ENCODE measurements at regions not wholly inside any gene's neighbourhood (a gene's known extent, or its start where the extent isn't known, plus 50 kb on each side); places are given as distances from the start of the nearest gene placed in this dataset.

DNA sequence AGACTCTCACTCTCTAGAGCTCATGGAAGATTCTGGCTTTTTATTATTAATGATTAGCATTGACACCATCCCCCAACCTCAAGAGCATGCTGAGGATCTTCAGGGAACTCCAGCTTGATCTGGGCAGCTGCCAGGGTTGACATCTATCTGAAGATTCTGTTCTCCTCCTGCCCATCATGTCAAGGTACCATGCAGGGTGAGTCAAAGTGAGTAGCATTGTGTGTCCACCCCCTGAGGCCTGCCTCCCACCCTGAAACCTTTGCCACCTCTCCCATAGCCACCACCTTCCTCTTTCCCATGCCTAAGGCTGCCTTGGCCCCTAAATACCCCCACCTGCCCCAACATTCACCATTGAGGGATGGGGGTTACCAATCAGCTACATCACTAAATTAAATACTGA lies 70.1 kb upstream of the SLCO3A1 start (continued):
- TF ChIP-seq, protein P1, sequence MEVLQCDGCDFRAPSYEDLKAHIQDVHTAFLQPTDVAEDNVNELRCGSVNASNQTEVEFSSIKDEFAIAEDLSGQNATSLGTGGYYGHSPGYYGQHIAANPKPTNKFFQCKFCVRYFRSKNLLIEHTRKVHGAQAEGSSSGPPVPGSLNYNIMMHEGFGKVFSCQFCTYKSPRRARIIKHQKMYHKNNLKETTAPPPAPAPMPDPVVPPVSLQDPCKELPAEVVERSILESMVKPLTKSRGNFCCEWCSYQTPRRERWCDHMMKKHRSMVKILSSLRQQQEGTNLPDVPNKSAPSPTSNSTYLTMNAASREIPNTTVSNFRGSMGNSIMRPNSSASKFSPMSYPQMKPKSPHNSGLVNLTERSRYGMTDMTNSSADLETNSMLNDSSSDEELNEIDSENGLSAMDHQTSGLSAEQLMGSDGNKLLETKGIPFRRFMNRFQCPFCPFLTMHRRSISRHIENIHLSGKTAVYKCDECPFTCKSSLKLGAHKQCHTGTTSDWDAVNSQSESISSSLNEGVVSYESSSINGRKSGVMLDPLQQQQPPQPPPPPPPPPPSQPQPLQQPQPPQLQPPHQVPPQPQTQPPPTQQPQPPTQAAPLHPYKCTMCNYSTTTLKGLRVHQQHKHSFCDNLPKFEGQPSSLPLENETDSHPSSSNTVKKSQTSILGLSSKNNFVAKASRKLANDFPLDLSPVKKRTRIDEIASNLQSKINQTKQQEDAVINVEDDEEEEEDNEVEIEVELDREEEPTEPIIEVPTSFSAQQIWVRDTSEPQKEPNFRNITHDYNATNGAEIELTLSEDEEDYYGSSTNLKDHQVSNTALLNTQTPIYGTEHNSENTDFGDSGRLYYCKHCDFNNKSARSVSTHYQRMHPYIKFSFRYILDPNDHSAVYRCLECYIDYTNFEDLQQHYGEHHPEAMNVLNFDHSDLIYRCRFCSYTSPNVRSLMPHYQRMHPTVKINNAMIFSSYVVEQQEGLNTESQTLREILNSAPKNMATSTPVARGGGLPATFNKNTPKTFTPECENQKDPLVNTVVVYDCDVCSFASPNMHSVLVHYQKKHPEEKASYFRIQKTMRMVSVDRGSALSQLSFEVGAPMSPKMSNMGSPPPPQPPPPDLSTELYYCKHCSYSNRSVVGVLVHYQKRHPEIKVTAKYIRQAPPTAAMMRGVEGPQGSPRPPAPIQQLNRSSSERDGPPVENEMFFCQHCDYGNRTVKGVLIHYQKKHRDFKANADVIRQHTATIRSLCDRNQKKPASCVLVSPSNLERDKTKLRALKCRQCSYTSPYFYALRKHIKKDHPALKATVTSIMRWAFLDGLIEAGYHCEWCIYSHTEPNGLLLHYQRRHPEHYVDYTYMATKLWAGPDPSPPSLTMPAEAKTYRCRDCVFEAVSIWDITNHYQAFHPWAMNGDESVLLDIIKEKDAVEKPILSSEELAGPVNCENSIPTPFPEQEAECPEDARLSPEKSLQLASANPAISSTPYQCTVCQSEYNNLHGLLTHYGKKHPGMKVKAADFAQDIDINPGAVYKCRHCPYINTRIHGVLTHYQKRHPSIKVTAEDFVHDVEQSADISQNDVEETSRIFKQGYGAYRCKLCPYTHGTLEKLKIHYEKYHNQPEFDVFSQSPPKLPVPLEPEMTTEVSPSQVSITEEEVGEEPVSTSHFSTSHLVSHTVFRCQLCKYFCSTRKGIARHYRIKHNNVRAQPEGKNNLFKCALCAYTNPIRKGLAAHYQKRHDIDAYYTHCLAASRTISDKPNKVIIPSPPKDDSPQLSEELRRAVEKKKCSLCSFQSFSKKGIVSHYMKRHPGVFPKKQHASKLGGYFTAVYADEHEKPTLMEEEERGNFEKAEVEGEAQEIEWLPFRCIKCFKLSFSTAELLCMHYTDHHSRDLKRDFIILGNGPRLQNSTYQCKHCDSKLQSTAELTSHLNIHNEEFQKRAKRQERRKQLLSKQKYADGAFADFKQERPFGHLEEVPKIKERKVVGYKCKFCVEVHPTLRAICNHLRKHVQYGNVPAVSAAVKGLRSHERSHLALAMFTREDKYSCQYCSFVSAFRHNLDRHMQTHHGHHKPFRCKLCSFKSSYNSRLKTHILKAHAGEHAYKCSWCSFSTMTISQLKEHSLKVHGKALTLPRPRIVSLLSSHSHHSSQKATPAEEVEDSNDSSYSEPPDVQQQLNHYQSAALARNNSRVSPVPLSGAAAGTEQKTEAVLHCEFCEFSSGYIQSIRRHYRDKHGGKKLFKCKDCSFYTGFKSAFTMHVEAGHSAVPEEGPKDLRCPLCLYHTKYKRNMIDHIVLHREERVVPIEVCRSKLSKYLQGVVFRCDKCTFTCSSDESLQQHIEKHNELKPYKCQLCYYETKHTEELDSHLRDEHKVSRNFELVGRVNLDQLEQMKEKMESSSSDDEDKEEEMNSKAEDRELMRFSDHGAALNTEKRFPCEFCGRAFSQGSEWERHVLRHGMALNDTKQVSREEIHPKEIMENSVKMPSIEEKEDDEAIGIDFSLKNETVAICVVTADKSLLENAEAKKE (CRISPR knock-in tag; IDR thresholded peaks at IDR 0.05) = no peak
- TF ChIP-seq ZNF114 (CRISPR knock-in tag; IDR thresholded peaks at IDR 0.05) = no peak
- TF ChIP-seq NANOG (IDR thresholded peaks at IDR 0.05; ENCODE audit: borderline replicate concordance) = no peak
- TF ChIP-seq CREB1 (CRISPR knock-in tag; IDR thresholded peaks at IDR 0.05; ENCODE audit: low read depth) = no peak
- TF ChIP-seq, protein P2, sequence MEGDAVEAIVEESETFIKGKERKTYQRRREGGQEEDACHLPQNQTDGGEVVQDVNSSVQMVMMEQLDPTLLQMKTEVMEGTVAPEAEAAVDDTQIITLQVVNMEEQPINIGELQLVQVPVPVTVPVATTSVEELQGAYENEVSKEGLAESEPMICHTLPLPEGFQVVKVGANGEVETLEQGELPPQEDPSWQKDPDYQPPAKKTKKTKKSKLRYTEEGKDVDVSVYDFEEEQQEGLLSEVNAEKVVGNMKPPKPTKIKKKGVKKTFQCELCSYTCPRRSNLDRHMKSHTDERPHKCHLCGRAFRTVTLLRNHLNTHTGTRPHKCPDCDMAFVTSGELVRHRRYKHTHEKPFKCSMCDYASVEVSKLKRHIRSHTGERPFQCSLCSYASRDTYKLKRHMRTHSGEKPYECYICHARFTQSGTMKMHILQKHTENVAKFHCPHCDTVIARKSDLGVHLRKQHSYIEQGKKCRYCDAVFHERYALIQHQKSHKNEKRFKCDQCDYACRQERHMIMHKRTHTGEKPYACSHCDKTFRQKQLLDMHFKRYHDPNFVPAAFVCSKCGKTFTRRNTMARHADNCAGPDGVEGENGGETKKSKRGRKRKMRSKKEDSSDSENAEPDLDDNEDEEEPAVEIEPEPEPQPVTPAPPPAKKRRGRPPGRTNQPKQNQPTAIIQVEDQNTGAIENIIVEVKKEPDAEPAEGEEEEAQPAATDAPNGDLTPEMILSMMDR (conservative IDR thresholded peaks at IDR 0.05; ENCODE audit: low read depth in 2 of 2) = no peak
- no peak for TF ChIP-seq EZH2phosphoT487 (IDR thresholded peaks at IDR 0.05; ENCODE audit: unreplicated experiment)
- TF ChIP-seq, protein P3, sequence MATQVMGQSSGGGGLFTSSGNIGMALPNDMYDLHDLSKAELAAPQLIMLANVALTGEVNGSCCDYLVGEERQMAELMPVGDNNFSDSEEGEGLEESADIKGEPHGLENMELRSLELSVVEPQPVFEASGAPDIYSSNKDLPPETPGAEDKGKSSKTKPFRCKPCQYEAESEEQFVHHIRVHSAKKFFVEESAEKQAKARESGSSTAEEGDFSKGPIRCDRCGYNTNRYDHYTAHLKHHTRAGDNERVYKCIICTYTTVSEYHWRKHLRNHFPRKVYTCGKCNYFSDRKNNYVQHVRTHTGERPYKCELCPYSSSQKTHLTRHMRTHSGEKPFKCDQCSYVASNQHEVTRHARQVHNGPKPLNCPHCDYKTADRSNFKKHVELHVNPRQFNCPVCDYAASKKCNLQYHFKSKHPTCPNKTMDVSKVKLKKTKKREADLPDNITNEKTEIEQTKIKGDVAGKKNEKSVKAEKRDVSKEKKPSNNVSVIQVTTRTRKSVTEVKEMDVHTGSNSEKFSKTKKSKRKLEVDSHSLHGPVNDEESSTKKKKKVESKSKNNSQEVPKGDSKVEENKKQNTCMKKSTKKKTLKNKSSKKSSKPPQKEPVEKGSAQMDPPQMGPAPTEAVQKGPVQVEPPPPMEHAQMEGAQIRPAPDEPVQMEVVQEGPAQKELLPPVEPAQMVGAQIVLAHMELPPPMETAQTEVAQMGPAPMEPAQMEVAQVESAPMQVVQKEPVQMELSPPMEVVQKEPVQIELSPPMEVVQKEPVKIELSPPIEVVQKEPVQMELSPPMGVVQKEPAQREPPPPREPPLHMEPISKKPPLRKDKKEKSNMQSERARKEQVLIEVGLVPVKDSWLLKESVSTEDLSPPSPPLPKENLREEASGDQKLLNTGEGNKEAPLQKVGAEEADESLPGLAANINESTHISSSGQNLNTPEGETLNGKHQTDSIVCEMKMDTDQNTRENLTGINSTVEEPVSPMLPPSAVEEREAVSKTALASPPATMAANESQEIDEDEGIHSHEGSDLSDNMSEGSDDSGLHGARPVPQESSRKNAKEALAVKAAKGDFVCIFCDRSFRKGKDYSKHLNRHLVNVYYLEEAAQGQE (IDR thresholded peaks at IDR 0.05; ENCODE audit: unreplicated experiment) = no peak
